ENCODE measurements at regions not wholly inside any gene's neighbourhood (a gene's known extent, or its start where the extent isn't known, plus 50 kb on each side); places are given as distances from the start of the nearest gene placed in this dataset.

GRCh38 chr9:105089874-105090273 lies 154.6 kb upstream of the SLC44A1 start:
- H3K4me3 ChIP-seq (ENCODE audit: low read depth in 1 of 2, low read length in 2 of 2) = no peak overlapping the region
- H3K36me3 ChIP-seq (ENCODE audit: control insufficient read depth in 1 of 2, insufficient read depth in 2 of 2, low read length in 2 of 2) = no peaks in the 10 kb centered on the region
- no peak overlapping the region for H3K27ac ChIP-seq (ENCODE audit: low read depth, low read length)
- H3K27me3 ChIP-seq (ENCODE audit: control insufficient read depth in 1 of 2, insufficient read depth in 2 of 2, low read length in 2 of 2) = no peaks in the 10 kb centered on the region
- H3K4me1 ChIP-seq (ENCODE audit: control insufficient read depth in 1 of 2, insufficient read depth in 2 of 2, low read length in 2 of 2) = no peaks in the 10 kb centered on the region
- H3K9me3 ChIP-seq (ENCODE audit: control insufficient read depth in 1 of 2, low read length in 2 of 2) = no peaks in the 10 kb centered on the region
- H3K9ac ChIP-seq (ENCODE audit: low read depth in 1 of 2, low read length in 2 of 2) = no peak overlapping the region

- Histone ChIP-seq H3K9ac (ENCODE audit: low read depth in 1 of 2, low read length in 2 of 2) (no peak overlapping the region), H3K4me3 (ENCODE audit: low read depth in 1 of 2, low read length in 2 of 2) (no peak overlapping the region), H3K27ac (ENCODE audit: low read depth, low read length) (no peak overlapping the region), H3K36me3 (ENCODE audit: control insufficient read depth in 1 of 2, insufficient read depth in 2 of 2, low read length in 2 of 2) (no peaks in the 10 kb centered on the region), H3K9me3 (ENCODE audit: control insufficient read depth in 1 of 2, low read length in 2 of 2) (no peaks in the 10 kb centered on the region), H3K4me1 (ENCODE audit: control insufficient read depth in 1 of 2, insufficient read depth in 2 of 2, low read length in 2 of 2) (no peaks in the 10 kb centered on the region), H3K27me3 (ENCODE audit: control insufficient read depth in 1 of 2, insufficient read depth in 2 of 2, low read length in 2 of 2) (no peaks in the 10 kb centered on the region)
Observed at GRCh38 chr9:105091004-105091640, 153.3 kb upstream of the SLC44A1 start.

GRCh38 chr9:105093685-105094084 lies 150.8 kb upstream of the SLC44A1 start:
- no peak overlapping the region for H3K4me3 ChIP-seq (ENCODE audit: low read depth in 1 of 2, low read length in 2 of 2)
- no peak overlapping the region for H3K9ac ChIP-seq (ENCODE audit: low read depth in 1 of 2, low read length in 2 of 2)
- no peaks in the 10 kb centered on the region for H3K4me1 ChIP-seq (ENCODE audit: control insufficient read depth in 1 of 2, insufficient read depth in 2 of 2, low read length in 2 of 2)
- H3K36me3 ChIP-seq (ENCODE audit: control insufficient read depth in 1 of 2, insufficient read depth in 2 of 2, low read length in 2 of 2) = no peaks in the 10 kb centered on the region
- no peaks in the 10 kb centered on the region for H3K9me3 ChIP-seq (ENCODE audit: control insufficient read depth in 1 of 2, low read length in 2 of 2)
- no peaks in the 10 kb centered on the region for H3K27me3 ChIP-seq (ENCODE audit: control insufficient read depth in 1 of 2, insufficient read depth in 2 of 2, low read length in 2 of 2)
- no peak overlapping the region for H3K27ac ChIP-seq (ENCODE audit: low read depth, low read length)

- H3K9ac ChIP-seq (ENCODE audit: low read depth in 1 of 2, low read length in 2 of 2) = no peak overlapping the region
- H3K27me3 ChIP-seq (ENCODE audit: control insufficient read depth in 1 of 2, insufficient read depth in 2 of 2, low read length in 2 of 2) = no peaks in the 10 kb centered on the region
- H3K4me3 ChIP-seq (ENCODE audit: low read depth in 1 of 2, low read length in 2 of 2) = no peak overlapping the region
- H3K9me3 ChIP-seq (ENCODE audit: control insufficient read depth in 1 of 2, low read length in 2 of 2) = no peaks in the 10 kb centered on the region
- no peaks in the 10 kb centered on the region for H3K4me1 ChIP-seq (ENCODE audit: control insufficient read depth in 1 of 2, insufficient read depth in 2 of 2, low read length in 2 of 2)
- no peaks in the 10 kb centered on the region for H3K36me3 ChIP-seq (ENCODE audit: control insufficient read depth in 1 of 2, insufficient read depth in 2 of 2, low read length in 2 of 2)
- H3K27ac ChIP-seq (ENCODE audit: low read depth, low read length) = no peak overlapping the region
Observed at GRCh38 chr9:105098370-105098769, 146.1 kb upstream of the SLC44A1 start.

GRCh38 chr9:105103776-105104175 lies 140.7 kb upstream of the SLC44A1 start:
- no peak overlapping the region for H3K9ac ChIP-seq (ENCODE audit: low read depth in 1 of 2, low read length in 2 of 2)
- H3K27me3 ChIP-seq (ENCODE audit: control insufficient read depth in 1 of 2, insufficient read depth in 2 of 2, low read length in 2 of 2) = no peaks in the 10 kb centered on the region
- H3K4me3 ChIP-seq (ENCODE audit: low read depth in 1 of 2, low read length in 2 of 2) = no peak overlapping the region
- H3K9me3 ChIP-seq (ENCODE audit: control insufficient read depth in 1 of 2, low read length in 2 of 2) = no peaks in the 10 kb centered on the region
- no peak overlapping the region for H3K27ac ChIP-seq (ENCODE audit: low read depth, low read length)
- H3K4me1 ChIP-seq (ENCODE audit: control insufficient read depth in 1 of 2, insufficient read depth in 2 of 2, low read length in 2 of 2) = no peaks in the 10 kb centered on the region
- no peaks in the 10 kb centered on the region for H3K36me3 ChIP-seq (ENCODE audit: control insufficient read depth in 1 of 2, insufficient read depth in 2 of 2, low read length in 2 of 2)

GRCh38 chr9:105114318-105114717 lies 130.1 kb upstream of the SLC44A1 start:
- no peak overlapping the region for H3K27ac ChIP-seq (ENCODE audit: low read depth, low read length)
- peaks cover 5% of the 10 kb centered on the region in 2 donors for H3K4me1 ChIP-seq (ENCODE audit: control insufficient read depth in 1 of 2, insufficient read depth in 2 of 2, low read length in 2 of 2)
- no peaks in the 10 kb centered on the region for H3K36me3 ChIP-seq (ENCODE audit: control insufficient read depth in 1 of 2, insufficient read depth in 2 of 2, low read length in 2 of 2)
- H3K27me3 ChIP-seq (ENCODE audit: control insufficient read depth in 1 of 2, insufficient read depth in 2 of 2, low read length in 2 of 2) = no peaks in the 10 kb centered on the region
- H3K9ac ChIP-seq (ENCODE audit: low read depth in 1 of 2, low read length in 2 of 2) = no peak overlapping the region
- H3K9me3 ChIP-seq (ENCODE audit: control insufficient read depth in 1 of 2, low read length in 2 of 2) = no peaks in the 10 kb centered on the region
- H3K4me3 ChIP-seq (ENCODE audit: low read depth in 1 of 2, low read length in 2 of 2) = no peak overlapping the region

- H3K9ac ChIP-seq (ENCODE audit: low read depth in 1 of 2, low read length in 2 of 2) = no peak overlapping the region
- no peaks in the 10 kb centered on the region for H3K27me3 ChIP-seq (ENCODE audit: control insufficient read depth in 1 of 2, insufficient read depth in 2 of 2, low read length in 2 of 2)
- no peak overlapping the region for H3K4me3 ChIP-seq (ENCODE audit: low read depth in 1 of 2, low read length in 2 of 2)
- H3K9me3 ChIP-seq (ENCODE audit: control insufficient read depth in 1 of 2, low read length in 2 of 2) = no peaks in the 10 kb centered on the region
- peaks cover 5% of the 10 kb centered on the region in 2 donors for H3K4me1 ChIP-seq (ENCODE audit: control insufficient read depth in 1 of 2, insufficient read depth in 2 of 2, low read length in 2 of 2)
- no peak overlapping the region for H3K27ac ChIP-seq (ENCODE audit: low read depth, low read length)
- H3K36me3 ChIP-seq (ENCODE audit: control insufficient read depth in 1 of 2, insufficient read depth in 2 of 2, low read length in 2 of 2) = no peaks in the 10 kb centered on the region
Observed at GRCh38 chr9:105114964-105115728, 129.3 kb upstream of the SLC44A1 start.

GRCh38 chr9:105116052-105116868 lies 128.2 kb upstream of the SLC44A1 start:
- no peak overlapping the region for H3K27ac ChIP-seq (ENCODE audit: low read depth, low read length)

GRCh38 chr9:105117234-105117633 lies 127.2 kb upstream of the SLC44A1 start:
- H3K4me3 ChIP-seq (ENCODE audit: low read depth in 1 of 2, low read length in 2 of 2) = no peak overlapping the region
- no peaks in the 10 kb centered on the region for H3K9me3 ChIP-seq (ENCODE audit: control insufficient read depth in 1 of 2, low read length in 2 of 2)
- H3K27ac ChIP-seq (ENCODE audit: low read depth, low read length) = no peak overlapping the region
- no peaks in the 10 kb centered on the region for H3K27me3 ChIP-seq (ENCODE audit: control insufficient read depth in 1 of 2, insufficient read depth in 2 of 2, low read length in 2 of 2)
- H3K9ac ChIP-seq (ENCODE audit: low read depth in 1 of 2, low read length in 2 of 2) = no peak overlapping the region
- no peaks in the 10 kb centered on the region for H3K36me3 ChIP-seq (ENCODE audit: control insufficient read depth in 1 of 2, insufficient read depth in 2 of 2, low read length in 2 of 2)
- peaks cover 5% of the 10 kb centered on the region in 2 donors for H3K4me1 ChIP-seq (ENCODE audit: control insufficient read depth in 1 of 2, insufficient read depth in 2 of 2, low read length in 2 of 2)

More at GRCh38 chr9:105116052-105116868, 128.2 kb upstream of the SLC44A1 start:
- Histone ChIP-seq H3K4me1 (ENCODE audit: control insufficient read depth in 1 of 2, insufficient read depth in 2 of 2, low read length in 2 of 2) (peaks cover 5% of the 10 kb centered on the region in 2 donors), H3K4me3 (ENCODE audit: low read depth in 1 of 2, low read length in 2 of 2) (no peak overlapping the region), H3K27me3 (ENCODE audit: control insufficient read depth in 1 of 2, insufficient read depth in 2 of 2, low read length in 2 of 2) (no peaks in the 10 kb centered on the region), H3K9me3 (ENCODE audit: control insufficient read depth in 1 of 2, low read length in 2 of 2) (no peaks in the 10 kb centered on the region), H3K9ac (ENCODE audit: low read depth in 1 of 2, low read length in 2 of 2) (no peak overlapping the region), H3K36me3 (ENCODE audit: control insufficient read depth in 1 of 2, insufficient read depth in 2 of 2, low read length in 2 of 2) (no peaks in the 10 kb centered on the region)

GRCh38 chr9:105118636-105119035 lies 125.8 kb upstream of the SLC44A1 start:
- Histone ChIP-seq H3K4me3 (ENCODE audit: low read depth in 1 of 2, low read length in 2 of 2) (no peak overlapping the region), H3K27me3 (ENCODE audit: control insufficient read depth in 1 of 2, insufficient read depth in 2 of 2, low read length in 2 of 2) (no peaks in the 10 kb centered on the region), H3K27ac (ENCODE audit: low read depth, low read length) (no peak overlapping the region), H3K9me3 (ENCODE audit: control insufficient read depth in 1 of 2, low read length in 2 of 2) (no peaks in the 10 kb centered on the region), H3K4me1 (ENCODE audit: control insufficient read depth in 1 of 2, insufficient read depth in 2 of 2, low read length in 2 of 2) (peaks cover 5% of the 10 kb centered on the region in 2 donors), H3K9ac (ENCODE audit: low read depth in 1 of 2, low read length in 2 of 2) (no peak overlapping the region), H3K36me3 (ENCODE audit: control insufficient read depth in 1 of 2, insufficient read depth in 2 of 2, low read length in 2 of 2) (no peaks in the 10 kb centered on the region)

Measured in duodenal mucosa (tissue), 2 donors.